ENCODE measurements at regions not wholly inside any gene's neighbourhood (a gene's known extent, or its start where the extent isn't known, plus 50 kb on each side); places are given as distances from the start of the nearest gene placed in this dataset.

- no peak overlapping the region for H3K27ac ChIP-seq (ENCODE audit: insufficient read depth, low read length)
- H4K20me1 ChIP-seq (ENCODE audit: control insufficient read depth, extremely low read depth, insufficient read depth, low read length), result no peaks in the 10 kb centered on the region
- no peaks in the 10 kb centered on the region for H3K79me2 ChIP-seq (ENCODE audit: control insufficient read depth, insufficient read depth, low read length)
- H3K9me3 ChIP-seq (ENCODE audit: control insufficient read depth, insufficient read depth, low read depth, low read length), result no peaks in the 10 kb centered on the region
- H3K4me2 ChIP-seq (ENCODE audit: extremely low read depth, insufficient read depth, low read length), result no peak overlapping the region
- H3K4me1 ChIP-seq (ENCODE audit: control insufficient read depth, extremely low read depth, insufficient read depth, low read length), result no peaks in the 10 kb centered on the region
- H3K4me3 ChIP-seq (replicated peaks in 1 of 4; ENCODE audit: control extremely low read depth in 1 of 4, insufficient read depth in 1 of 4, low read depth in 3 of 4, low read length in 4 of 4), result no peak overlapping the region
- H3K36me3 ChIP-seq (ENCODE audit: control insufficient read depth, insufficient read depth, low read length), result no peaks in the 10 kb centered on the region
- H3K9ac ChIP-seq (ENCODE audit: insufficient read depth, low read length), result no peak overlapping the region
- TF ChIP-seq CTCF (conservative IDR thresholded peaks at IDR 0.05 in 1 of 2, IDR thresholded peaks at IDR 0.05 in 1 of 2; ENCODE audit: low read depth in 1 of 2, low read length in 2 of 2), result no peak
- TF ChIP-seq EZH2 (IDR thresholded peaks at IDR 0.05; ENCODE audit: low read length, missing control alignments), result no peak
- H2AFZ ChIP-seq (ENCODE audit: low read length), result no peak overlapping the region
- H3K27me3 ChIP-seq (ENCODE audit: control insufficient read depth, insufficient read depth, low read length), result no peaks in the 10 kb centered on the region
- no peak for DNase-seq (ENCODE audit: low read depth in 2 of 2)
These were observed 1058.8 kb downstream of the NLGN4Y start for GRCh38 chrY:15583111-15583510.

- no peak overlapping the region for H2AFZ ChIP-seq (ENCODE audit: low read length)
- no peak for TF ChIP-seq CTCF (conservative IDR thresholded peaks at IDR 0.05 in 1 of 2, IDR thresholded peaks at IDR 0.05 in 1 of 2; ENCODE audit: low read depth in 1 of 2, low read length in 2 of 2)
- TF ChIP-seq EZH2 (IDR thresholded peaks at IDR 0.05; ENCODE audit: low read length, missing control alignments), result no peak
- H4K20me1 ChIP-seq (ENCODE audit: control insufficient read depth, extremely low read depth, insufficient read depth, low read length), result no peaks in the 10 kb centered on the region
- H3K27me3 ChIP-seq (ENCODE audit: control insufficient read depth, insufficient read depth, low read length), result no peaks in the 10 kb centered on the region
- H3K36me3 ChIP-seq (ENCODE audit: control insufficient read depth, insufficient read depth, low read length), result no peaks in the 10 kb centered on the region
- no peak overlapping the region for H3K4me2 ChIP-seq (ENCODE audit: extremely low read depth, insufficient read depth, low read length)
- DNase-seq (ENCODE audit: low read depth in 2 of 2), result no peak
- H3K4me3 ChIP-seq (replicated peaks in 1 of 4; ENCODE audit: control extremely low read depth in 1 of 4, insufficient read depth in 1 of 4, low read depth in 3 of 4, low read length in 4 of 4), result no peak overlapping the region
- no peaks in the 10 kb centered on the region for H3K79me2 ChIP-seq (ENCODE audit: control insufficient read depth, insufficient read depth, low read length)
- peak overlapping the region; percentile 27 for H3K27ac ChIP-seq (ENCODE audit: insufficient read depth, low read length)
- H3K9ac ChIP-seq (ENCODE audit: insufficient read depth, low read length), result no peak overlapping the region
- H3K4me1 ChIP-seq (ENCODE audit: control insufficient read depth, extremely low read depth, insufficient read depth, low read length), result peaks cover 8% of the 10 kb centered on the region
- no peaks in the 10 kb centered on the region for H3K9me3 ChIP-seq (ENCODE audit: control insufficient read depth, insufficient read depth, low read depth, low read length)
These were observed 1068.6 kb downstream of the NLGN4Y start for GRCh38 chrY:15592957-15593356.

GRCh38 chrY:15593476-15594160 lies 1069.3 kb downstream of the NLGN4Y start:
- Histone ChIP-seq H3K27ac (ENCODE audit: insufficient read depth, low read length) (peak overlapping the region; percentile 27), H3K4me2 (ENCODE audit: extremely low read depth, insufficient read depth, low read length) (no peak overlapping the region), H3K4me1 (ENCODE audit: control insufficient read depth, extremely low read depth, insufficient read depth, low read length) (peaks cover 8% of the 10 kb centered on the region), H3K4me3 (replicated peaks in 1 of 4; ENCODE audit: control extremely low read depth in 1 of 4, insufficient read depth in 1 of 4, low read depth in 3 of 4, low read length in 4 of 4) (no peak overlapping the region), H3K79me2 (ENCODE audit: control insufficient read depth, insufficient read depth, low read length) (no peaks in the 10 kb centered on the region), H4K20me1 (ENCODE audit: control insufficient read depth, extremely low read depth, insufficient read depth, low read length) (no peaks in the 10 kb centered on the region), H3K9me3 (ENCODE audit: control insufficient read depth, insufficient read depth, low read depth, low read length) (no peaks in the 10 kb centered on the region), H3K9ac (ENCODE audit: insufficient read depth, low read length) (no peak overlapping the region), H3K36me3 (ENCODE audit: control insufficient read depth, insufficient read depth, low read length) (no peaks in the 10 kb centered on the region), H2AFZ (ENCODE audit: low read length) (no peak overlapping the region), H3K27me3 (ENCODE audit: control insufficient read depth, insufficient read depth, low read length) (no peaks in the 10 kb centered on the region)
- DNase-seq (ENCODE audit: low read depth in 2 of 2), result peak in 1 of 2 donors; percentile 70
- TF ChIP-seq CTCF (conservative IDR thresholded peaks at IDR 0.05 in 1 of 2, IDR thresholded peaks at IDR 0.05 in 1 of 2; ENCODE audit: low read depth in 1 of 2, low read length in 2 of 2) (no peak), EZH2 (IDR thresholded peaks at IDR 0.05; ENCODE audit: low read length, missing control alignments) (no peak)
